GM18951 (cell line): ENCODE measurements at regions not wholly inside any gene's neighbourhood (a gene's known extent, or its start where the extent isn't known, plus 50 kb on each side); places are given as distances from the start of the nearest gene placed in this dataset.
"Not testable (repeated sequence)": the region's sequence is repeated elsewhere in the genome, so short reads cannot be mapped to it uniquely, and the experiment has no call there.

Experiments
- POLR2A ChIP-seq: IDR thresholded peaks from 4 replicates; pipeline ENCODE4 v1.6.1; 2011; ENCODE audit warnings: mild to moderate bottlenecking; ENCODE audit not compliant: insufficient read length, insufficient read depth; ENCODE audit errors: extremely low read depth
- in situ Hi-C: fragments of 300-500 bp; cut with MboI; formaldehyde crosslinking; loops from one replicate; pipeline ENCODE4 v1.12.0; 2022; ENCODE audit warnings: low sequenced_read_pairs, mixed read lengths, inconsistent platforms; ENCODE audit not compliant: unreplicated experiment

GRCh38 chr2:145811276-145812164, 1291.6 kb upstream of the ZEB2 start:
- no peak for TF ChIP-seq POLR2A
- in situ Hi-C loops: no loop called here

GRCh38 chr2:145807968-145808367, 1288.0 kb upstream of the ZEB2 start:
- no peak for TF ChIP-seq POLR2A
- in situ Hi-C loops: no loop called here

- in situ Hi-C loops: no loop called here
- no peak for TF ChIP-seq POLR2A
Observed at GRCh38 chr2:145807554-145807953, 1287.6 kb upstream of the ZEB2 start.

- no peak for TF ChIP-seq POLR2A
- in situ Hi-C loops: no loop called here
Observed at GRCh38 chr2:145806546-145806945, 1286.6 kb upstream of the ZEB2 start.

- no peak for TF ChIP-seq POLR2A
- in situ Hi-C loops: no loop called here
Observed at GRCh38 chr2:145802133-145802532, 1282.2 kb upstream of the ZEB2 start.

GRCh38 chr2:145801210-145801609, 1281.3 kb upstream of the ZEB2 start:
- no peak for TF ChIP-seq POLR2A
- in situ Hi-C loops: no loop called here

- in situ Hi-C loops: no loop called here
Observed at GRCh38 chr2:145800151-145801091, 1280.5 kb upstream of the ZEB2 start.

GRCh38 chr2:145799595-145800108, 1279.7 kb upstream of the ZEB2 start:
- in situ Hi-C loops: no loop called here
- TF ChIP-seq POLR2A: no peak

More at GRCh38 chr2:145800151-145801091, 1280.5 kb upstream of the ZEB2 start:
- TF ChIP-seq POLR2A: no peak

- in situ Hi-C loops: no loop called here
- TF ChIP-seq POLR2A: no peak
Observed at GRCh38 chr2:145798419-145798818, 1278.5 kb upstream of the ZEB2 start.

- no peak for TF ChIP-seq POLR2A
- in situ Hi-C loops: no loop called here
Observed at GRCh38 chr2:145797692-145798091, 1277.8 kb upstream of the ZEB2 start.

GRCh38 chr2:145792745-145793144, 1272.8 kb upstream of the ZEB2 start:
- in situ Hi-C loops: no loop called here
- TF ChIP-seq POLR2A: no peak

- TF ChIP-seq POLR2A: no peak
- in situ Hi-C loops: no loop called here
Observed at GRCh38 chr2:145789636-145790035, 1269.7 kb upstream of the ZEB2 start.

GRCh38 chr2:145787597-145788361, 1267.9 kb upstream of the ZEB2 start:
- in situ Hi-C loops: not testable (repeated sequence)

GRCh38 chr2:145782607-145783006, 1262.7 kb upstream of the ZEB2 start:
- in situ Hi-C loops: not testable (repeated sequence)
